NCI-H82 treated with DMSO at 0.1 percent for 48 hours (cell line): ENCODE measurements at regions not wholly inside any gene's neighbourhood (a gene's known extent, or its start where the extent isn't known, plus 50 kb on each side); places are given as distances from the start of the nearest gene placed in this dataset.
"Not testable (repeated sequence)": the region's sequence is repeated elsewhere in the genome, so short reads cannot be mapped to it uniquely, and the experiment has no call there.

Experiments used
- DNase-seq: peaks from one replicate; lab custom pipeline; 2025; ENCODE audit not compliant: unreplicated experiment; lab: John Stamatoyannopoulos, UW

DNA sequence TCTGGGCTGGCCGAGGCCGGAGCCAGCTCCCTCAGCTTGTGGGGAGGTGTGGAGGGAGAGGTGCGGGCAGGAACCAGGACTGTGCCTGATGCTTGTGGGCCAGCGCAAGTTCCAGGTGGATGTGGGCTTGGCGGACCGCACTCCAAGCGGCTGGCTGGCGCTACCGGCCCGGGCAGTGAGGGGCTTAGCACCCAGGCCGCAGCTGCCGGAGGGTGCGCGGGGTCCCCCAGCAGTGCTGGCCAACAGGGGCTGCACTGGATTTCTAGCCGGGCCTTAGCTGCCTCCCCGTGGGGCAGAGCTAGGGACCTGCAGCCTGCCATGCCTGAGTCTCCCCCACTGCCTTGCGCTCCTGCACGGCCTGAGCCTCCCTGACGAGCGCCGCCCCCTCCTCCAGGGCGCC lies 242.8 kb downstream of the CCSER2 start:
- DNase-seq: no peak

DNA sequence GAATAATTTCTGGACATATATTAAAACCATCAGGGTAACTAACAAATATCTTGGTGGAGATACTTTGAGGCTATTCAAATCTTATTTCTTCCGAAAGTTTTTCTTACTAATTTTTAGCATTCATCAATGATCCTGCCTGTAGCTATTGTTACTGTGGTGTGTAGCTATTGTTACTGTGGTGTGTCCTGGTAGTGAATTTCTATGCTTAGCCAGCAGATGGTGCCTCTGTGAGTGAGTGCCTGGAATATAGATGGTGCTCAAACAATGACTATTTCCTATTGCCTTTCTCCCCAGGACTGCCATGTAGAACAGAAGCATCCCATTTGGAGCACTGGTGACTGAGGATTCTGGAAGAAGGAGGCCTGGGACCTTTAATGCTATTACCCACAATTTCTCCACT lies 245.7 kb downstream of the CCSER2 start:
- DNase-seq: no peak

DNA sequence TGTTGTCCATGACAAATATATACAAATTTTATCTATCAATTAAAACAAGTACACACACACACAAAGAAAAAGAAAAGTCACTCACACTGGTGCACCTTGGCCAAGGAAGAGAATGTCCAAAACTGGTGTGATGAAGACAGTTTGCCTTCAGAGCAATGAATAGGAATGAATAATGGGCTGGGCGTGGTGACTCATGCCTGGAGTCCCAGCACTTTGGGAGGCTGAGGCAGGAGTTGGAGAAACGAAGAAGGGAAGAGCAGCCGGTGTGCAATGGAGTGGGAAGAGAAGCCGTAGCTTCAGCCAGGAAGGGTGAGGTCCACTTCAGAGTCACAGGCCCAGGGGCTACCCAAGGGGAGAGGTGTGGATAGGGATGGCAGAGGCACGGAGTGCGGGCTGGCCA lies 253.6 kb downstream of the CCSER2 start:
- no peak for DNase-seq

DNA sequence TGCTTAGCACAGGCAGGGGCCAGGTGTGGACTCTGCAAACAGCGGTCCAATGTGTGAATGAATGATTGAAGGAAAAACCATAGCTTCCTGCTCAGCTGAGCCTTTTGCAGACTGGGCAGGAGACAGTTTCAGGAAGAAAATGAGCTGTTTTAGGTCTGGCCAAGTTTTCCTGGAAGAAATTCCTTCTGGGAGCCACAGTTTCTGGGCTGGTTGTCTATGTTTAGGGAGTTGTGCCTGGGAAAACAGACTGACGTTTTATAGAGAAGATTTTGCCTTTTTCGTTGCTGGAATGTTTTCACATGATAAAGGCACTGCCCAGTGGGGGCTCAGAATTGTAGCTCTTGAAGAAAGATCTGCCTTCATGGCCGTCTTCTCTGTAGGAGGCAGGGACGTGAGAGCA lies 255.1 kb downstream of the CCSER2 start:
- DNase-seq: no peak

DNA sequence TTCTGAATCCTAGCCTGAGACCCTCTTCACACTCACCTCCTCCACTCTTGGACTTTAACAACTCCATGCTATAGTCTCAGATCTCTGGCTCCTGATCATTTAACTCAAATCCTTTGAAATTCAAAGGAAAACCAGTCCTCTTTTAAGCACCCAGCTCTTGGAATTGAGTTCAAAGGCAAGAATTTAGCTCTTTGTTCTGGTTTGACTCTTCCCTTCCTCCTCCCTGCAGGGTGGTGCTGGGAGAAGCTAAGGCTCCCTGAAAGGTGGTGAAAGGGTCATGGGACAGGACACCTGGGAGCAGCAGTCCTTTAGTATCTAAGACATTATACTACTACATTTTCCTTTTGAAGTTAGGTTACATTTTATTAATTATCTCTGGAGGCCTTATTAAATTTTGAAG lies 259.4 kb downstream of the CCSER2 start:
- no peak for DNase-seq

DNA sequence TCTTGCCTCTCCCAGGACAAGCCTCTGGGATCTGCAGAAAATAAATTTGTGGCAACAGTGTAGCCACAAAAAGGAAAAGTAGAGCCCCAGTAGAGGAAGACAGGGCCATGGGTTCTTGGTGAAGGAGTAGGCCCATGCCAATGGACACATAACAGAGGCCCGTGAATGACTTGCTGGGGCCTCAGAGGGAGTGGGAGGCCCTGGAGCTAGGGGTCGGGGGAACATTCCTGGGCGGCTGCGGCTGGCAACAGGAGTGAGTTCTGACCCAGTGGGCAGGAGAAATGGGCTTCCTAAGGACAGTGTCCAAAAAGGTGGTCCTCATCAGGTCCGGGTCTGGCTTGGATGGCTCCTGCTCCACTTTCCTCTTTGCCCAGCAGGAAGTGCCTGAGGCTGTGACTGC lies 260.0 kb downstream of the CCSER2 start:
- DNase-seq: no peak

DNA sequence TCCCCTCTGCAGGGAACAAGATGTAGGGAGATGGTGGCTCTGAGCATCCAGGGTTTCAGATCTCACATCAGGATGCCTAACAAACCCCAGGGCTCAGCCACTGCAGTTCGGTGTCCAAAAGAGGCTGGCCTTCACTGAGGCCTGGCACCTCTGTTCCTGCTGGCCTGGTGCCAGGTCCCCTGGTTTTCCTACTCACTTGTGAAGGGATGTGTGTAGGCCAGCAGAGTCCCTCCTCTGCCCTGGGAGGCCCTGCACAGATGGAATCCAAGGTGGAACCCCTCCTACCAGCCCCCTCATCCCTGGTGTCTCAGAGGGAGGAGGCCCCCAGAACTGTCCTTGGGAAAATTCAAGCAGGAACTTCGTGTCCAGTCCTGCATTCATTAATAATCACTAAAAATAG lies 260.6 kb downstream of the CCSER2 start:
- no peak for DNase-seq

DNA sequence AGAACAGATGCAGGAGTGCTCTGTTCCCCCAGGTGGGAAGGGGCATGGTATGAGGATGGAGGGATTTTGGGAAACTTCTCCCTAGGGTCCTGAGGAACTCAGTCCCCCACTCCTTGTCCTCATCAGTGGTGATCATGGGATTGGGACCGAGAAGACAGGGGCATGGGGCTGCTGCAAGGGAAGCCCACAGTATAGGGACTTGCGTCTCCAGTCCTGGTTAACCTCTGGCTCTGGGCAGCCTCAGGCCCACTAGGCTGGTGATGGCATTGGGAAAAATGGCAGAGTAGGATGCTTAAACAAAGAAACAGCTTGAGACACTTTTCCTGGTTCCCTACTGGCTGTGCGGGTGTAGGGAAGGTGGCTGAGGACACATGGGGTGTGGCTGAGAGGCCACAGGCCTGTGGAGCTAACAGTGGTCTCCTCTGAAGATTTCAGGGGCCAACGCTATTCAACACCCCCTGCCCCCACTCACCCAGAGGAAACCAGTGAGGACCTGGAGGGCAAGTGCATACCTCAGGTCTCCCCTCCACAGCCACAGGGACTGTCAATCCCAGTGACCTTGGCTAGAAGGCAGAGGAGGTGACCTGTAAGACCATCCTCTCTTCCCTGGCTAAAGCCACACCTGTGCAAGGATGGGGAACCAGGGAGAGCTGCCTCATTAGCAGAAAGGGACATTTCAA lies 261.3 kb downstream of the CCSER2 start:
- DNase-seq: no peak

DNA sequence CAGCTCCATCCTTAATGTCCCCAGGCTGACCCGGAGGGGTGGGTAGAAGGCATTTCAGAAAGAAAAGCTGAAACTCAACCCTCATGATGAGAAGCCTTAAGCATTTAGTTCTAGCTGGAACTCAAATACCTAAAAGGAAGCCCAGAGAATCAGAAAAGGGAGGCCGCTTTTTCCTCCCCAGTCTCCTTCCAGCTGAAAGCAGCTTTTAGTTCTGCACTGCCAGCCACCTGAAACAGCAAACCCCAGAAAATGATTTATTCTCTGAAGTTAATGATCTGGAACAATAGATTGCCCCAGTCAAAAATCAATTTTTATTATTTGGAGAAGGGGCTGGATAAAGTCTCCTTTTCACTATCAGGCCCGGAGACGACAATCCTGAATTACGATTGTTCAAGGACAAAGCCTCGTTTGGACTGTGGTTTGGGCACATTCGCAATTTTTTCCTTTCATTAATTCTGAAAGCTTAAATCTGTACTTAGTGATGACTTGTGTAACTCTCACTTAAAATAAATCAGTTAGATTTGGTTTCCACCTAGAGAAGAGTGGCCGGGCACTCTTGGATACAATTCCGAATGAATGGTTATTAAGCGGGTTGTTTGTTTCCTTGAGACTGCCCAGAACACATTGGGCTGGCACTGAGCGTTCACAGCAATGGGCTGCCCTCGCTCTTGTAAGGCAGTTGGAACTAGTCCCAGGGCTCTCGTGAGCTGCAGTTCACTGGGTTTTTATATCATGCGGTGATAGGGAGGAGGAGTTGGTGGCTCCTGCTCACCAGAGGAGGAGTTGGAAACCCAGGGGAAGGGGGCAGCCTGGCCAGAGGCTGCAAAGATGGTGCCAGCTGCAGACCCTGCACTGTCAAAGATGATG lies 262.2 kb downstream of the CCSER2 start:
- no peak for DNase-seq

DNA sequence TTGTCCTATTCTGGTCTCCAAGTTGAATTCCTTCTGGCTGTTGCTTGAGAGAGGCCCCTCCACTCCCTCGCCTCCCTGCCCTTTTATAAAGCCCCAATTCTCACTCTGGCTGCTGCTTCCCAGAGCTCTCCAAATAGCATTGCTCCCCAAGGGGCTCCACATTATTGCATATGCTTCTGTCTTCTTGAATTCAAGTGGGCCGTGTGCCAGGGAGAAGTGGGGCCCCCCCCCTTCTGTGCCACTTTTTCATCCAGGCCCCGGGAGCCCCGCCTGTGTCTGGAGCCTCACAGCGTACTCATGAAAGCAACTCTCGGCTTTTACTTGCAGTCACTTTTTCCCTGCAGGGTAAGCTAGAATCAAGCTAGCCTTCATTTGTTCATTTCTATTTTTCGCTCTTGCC lies 265.1 kb downstream of the CCSER2 start:
- no peak for DNase-seq

DNA sequence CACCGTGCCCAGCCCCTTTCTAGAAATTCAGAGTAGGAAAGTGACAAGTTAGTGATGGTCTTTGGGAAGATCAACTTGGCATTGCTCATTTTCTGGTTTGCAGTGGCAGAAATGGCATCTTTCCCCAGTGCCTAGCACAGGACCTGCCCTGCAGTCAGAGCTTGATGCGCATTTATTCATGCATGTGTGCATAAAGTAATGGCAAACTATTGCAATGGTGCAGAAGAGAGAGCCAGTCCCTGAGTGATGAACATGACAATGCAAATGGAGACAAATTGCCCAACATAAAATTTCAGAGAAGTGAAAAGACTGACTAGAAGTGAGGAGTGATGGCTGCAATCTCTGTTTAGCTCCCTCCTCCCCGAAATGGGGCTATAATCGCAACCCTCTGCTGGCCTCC lies 268.2 kb downstream of the CCSER2 start:
- no peak for DNase-seq

DNA sequence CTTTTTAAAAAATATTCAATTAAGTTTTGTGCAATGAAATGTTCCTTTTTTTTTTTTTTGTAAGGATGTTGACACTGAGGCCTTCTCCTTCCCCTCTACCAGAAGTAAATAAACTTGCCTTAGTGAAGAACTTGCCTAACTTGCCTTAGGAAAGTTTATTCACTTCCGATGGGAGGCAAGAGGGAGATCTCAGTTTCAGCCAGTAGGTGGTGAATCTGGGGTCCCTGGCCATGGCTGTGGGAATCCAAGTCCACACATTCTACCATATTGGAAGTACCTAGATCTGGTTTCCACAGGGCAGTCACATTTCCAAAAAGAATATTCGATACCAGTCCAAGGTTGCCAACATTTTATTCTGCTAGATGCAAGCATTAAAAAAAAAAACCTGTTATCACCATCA lies 270.9 kb downstream of the CCSER2 start:
- DNase-seq: no peak

DNA sequence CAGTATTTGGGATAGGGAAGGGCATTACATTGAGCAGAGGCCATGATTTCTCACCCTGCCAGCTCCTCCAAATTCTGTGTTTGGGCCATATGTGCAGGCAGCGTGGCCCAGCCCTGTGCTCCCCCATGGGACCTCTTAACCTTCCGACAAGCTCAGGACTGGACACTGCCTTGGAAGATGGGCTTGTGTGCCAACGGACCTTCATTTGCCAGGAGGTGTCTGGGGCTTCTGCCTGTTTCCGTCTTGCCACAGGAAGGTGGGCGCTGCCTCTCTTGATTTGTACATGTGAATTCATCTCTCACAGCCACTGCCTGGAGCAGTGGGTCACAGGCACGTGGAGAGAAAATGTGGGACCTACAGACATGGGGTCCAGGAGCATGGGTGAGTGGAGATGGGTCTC lies 272.6 kb downstream of the CCSER2 start:
- no peak for DNase-seq

DNA sequence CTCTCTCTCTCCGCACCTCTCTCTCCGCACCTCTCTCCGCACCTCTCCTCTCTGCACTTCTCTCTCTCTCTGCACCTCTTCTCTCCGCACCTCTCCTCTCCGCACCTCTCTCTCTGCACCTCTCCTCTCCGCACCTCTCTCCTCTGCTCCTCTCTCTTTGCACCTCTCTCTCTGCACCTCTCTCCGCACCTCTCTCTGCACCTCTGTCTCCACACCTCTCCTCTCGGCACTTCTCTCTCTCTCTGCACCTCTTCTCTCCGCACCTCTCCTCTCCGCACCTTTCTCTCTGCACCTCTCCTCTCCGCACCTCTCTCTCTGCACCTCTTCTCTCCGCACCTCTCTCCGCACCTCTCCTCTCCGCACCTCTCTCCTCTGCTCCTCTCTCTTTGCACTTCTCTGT lies 274.2 kb downstream of the CCSER2 start:
- DNase-seq: not testable (repeated sequence)

DNA sequence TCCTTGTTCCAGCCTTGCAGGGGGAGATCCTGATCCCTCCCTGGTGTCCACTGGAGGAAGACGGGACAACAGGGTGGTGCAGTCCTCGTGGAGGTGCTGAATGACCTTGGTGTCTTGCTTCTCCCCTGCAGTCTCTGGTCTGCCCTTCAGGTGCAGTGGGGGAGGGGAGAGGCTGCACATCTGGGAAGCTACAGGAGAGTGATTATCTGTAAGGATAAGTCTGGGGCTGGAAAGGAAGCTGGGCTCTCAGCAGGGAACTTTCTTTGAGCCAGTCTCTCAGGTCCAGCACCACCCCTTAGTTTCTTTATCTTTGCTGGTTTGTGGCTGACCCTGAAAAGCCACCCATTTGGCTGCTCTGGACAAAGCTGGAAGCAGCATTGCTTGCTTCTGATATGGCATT lies 275.6 kb downstream of the CCSER2 start:
- DNase-seq: no peak

DNA sequence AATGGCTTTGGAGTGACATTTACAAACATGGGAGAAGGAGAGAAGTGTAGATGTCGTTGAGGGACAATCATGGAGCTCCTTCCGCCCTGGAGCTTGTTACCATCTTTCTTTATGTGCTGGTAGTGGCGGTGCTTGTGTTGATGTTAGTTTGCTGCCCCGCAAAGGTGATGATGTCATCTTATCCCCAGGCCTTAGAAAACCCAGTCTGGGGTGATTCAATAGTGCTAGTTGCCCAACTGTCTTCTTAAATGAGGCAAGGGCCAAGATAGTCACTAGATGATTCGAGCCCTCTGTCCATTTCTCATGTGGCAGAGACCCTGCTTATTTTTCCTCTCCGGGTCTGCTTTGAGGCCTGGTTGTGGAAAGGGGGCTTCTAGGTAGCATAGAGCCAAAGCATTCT lies 277.4 kb downstream of the CCSER2 start:
- DNase-seq: no peak

DNA sequence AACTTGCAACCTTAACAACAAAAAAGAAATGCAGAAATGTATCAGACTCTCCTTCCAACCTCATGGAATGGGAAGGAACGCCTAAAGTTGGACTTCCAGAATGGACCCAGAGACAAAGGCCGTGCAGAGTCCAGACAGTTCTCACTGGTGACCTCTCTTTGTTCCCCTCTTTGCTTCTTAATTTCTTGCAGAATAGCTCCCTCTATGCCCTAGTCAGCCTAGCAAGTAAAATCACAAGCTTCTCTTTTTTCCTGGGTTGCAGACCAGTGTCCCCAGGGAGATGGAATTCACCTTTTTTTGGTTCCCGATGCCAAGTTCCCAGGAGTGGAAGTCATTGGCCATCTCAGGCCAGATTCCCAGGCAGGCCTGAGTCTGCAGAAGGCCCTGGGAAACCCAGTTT lies 278.0 kb downstream of the CCSER2 start:
- peak; percentile 1 for DNase-seq

DNA sequence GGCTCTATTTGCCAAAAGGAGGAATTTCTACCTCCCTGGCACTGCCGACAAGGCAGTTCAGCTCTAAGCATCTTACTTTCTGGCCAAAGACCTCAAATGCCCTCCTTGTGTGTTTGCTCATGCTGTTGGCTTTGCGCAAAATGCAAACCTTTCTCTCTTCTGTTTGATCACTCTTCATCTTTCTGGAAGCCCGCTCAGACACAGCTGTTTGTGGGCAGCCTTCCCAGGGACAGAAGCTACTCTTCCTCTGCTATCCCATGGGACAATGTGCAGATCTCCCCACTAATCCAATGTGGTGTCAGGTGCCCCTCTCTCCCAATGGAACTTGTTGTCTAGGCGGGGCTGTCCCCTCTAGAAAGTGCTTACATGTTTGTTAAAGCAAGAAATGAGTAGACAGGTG lies 278.7 kb downstream of the CCSER2 start:
- no peak for DNase-seq

DNA sequence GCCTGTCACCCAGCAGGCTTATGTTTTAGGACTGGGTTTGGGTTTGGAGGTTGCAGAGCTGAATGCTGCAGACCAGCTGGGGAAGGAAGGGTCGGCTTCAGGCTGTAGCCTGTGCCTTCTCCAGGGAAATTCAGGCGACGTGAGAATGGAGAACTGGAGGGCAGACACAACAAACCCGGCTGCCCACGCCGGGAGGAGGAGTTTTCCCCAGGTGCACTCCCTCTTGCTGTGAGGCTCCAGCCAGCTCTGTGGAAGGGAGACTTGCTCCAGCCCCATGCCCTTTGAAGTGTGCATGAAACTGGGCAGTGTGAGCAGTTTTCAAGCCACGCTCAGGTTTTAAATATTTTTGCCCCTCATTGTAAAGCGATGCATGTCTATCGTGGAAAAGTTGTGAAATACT lies 279.1 kb downstream of the CCSER2 start:
- DNase-seq: no peak

DNA sequence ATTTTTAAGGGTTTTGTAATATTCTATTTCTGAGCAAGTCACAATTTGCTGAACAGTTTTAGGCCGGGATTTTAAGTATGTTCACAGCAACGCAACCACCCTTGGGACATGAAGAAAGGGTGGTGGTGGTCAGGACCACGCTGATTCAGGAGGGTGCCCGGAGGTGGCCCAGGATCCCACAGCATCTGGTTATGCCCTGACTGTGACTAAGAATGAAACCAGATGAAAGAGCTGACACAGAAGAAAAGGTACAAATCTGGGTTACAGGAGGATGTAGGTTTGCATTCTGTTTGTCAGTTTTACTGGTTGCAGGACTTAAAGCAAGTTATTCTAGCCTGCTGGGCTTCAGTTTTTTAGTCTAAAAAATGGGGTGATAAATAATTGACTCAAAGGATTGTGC lies 279.7 kb downstream of the CCSER2 start:
- no peak for DNase-seq

DNA sequence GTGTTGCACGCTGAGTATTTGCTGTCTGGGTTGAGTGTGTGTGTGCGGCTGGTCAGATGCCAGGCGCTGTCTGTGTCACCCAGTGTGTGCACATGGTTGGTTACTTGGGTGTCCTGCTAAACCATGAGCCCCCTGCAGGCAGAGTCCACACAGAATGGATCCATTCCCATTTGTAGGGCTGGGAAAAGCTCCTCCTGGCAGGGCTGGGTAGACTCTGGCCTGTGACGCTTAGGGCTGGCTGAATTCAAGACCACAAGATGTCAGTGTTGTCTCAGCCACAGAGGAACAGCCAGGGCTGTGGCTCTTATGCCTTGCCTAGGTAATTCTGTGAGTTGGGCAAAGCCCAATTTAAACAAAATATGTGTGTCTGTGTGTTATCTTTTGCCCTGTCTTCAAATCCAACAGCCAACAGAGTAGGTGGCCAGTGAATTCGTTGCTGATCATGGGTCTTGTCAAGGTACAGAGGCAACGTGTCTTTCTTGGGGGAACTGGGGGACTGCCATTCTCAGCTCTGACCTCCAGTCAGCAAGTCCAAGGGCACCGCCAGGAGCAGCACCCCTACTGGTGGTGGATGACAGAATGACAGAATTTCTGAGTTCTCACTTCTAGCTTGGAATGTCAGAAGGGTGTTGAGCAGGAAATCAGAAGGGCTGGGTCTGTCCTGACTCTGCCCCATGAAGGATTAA lies 285.1 kb downstream of the CCSER2 start:
- peak; percentile 28 for DNase-seq
